GM12872 (cell line): ENCODE measurements at regions not wholly inside any gene's neighbourhood (a gene's known extent, or its start where the extent isn't known, plus 50 kb on each side); places are given as distances from the start of the nearest gene placed in this dataset.

Experiments
- CTCF ChIP-seq: IDR thresholded peaks from 3 replicates; pipeline ENCODE4 v1.5.1; 2011; ENCODE audit warnings: low read depth, mild to moderate bottlenecking, low read length, moderate library complexity; ENCODE audit not compliant: insufficient read depth

GRCh38 chr3:176087066-176087697, 1110.1 kb downstream of the TBL1XR1 start:
- no peak for TF ChIP-seq CTCF

GRCh38 chr3:176079785-176080184, 1117.5 kb downstream of the TBL1XR1 start:
- no peak for TF ChIP-seq CTCF

GRCh38 chr3:176078906-176079305, 1118.4 kb downstream of the TBL1XR1 start:
- TF ChIP-seq CTCF, result no peak

- TF ChIP-seq CTCF, result no peak
These were observed 1121.8 kb downstream of the TBL1XR1 start for GRCh38 chr3:176075491-176075890.

GRCh38 chr3:176075046-176075445, 1122.2 kb downstream of the TBL1XR1 start:
- TF ChIP-seq CTCF, result no peak

GRCh38 chr3:176074096-176074495, 1123.2 kb downstream of the TBL1XR1 start:
- no peak for TF ChIP-seq CTCF

GRCh38 chr3:176071943-176072342, 1125.3 kb downstream of the TBL1XR1 start:
- TF ChIP-seq CTCF, result no peak
